Aorta (tissue), 5 donors: ENCODE measurements at regions not wholly inside any gene's neighbourhood (a gene's known extent, or its start where the extent isn't known, plus 50 kb on each side); places are given as distances from the start of the nearest gene placed in this dataset.
A peak's percentile ranks its signal among the peaks of the same experiment; 100 is the strongest.
"Not testable (repeated sequence)": the region's sequence is repeated elsewhere in the genome, so short reads cannot be mapped to it uniquely, and the experiment has no call there.

Experiments
- ATAC-seq: fragments of 200-7000 bp; cut with Tn5 transposase; one replicate; pipeline ENCODE4 v1.9.1; 2022; ENCODE audit warnings: moderate library complexity; ENCODE audit not compliant: low FRiP score
- DNase-seq, 2 donors: peaks; one replicate each; pipeline ENCODE4 v3.0.0-alpha.2; 2020
- H3K27ac ChIP-seq, 2 donors: one replicate each; pipeline ENCODE4 v1.5.1; 2013; ENCODE audit warnings: low read length in 2 of 2, mild to moderate bottlenecking in 2 of 2, moderate library complexity in 2 of 2, control low read depth in 1 of 2, inconsistent platforms in 1 of 2, low read depth in 1 of 2
- H3K27me3 ChIP-seq, 2 donors: one replicate each; pipeline ENCODE4 v1.6.1; 2013; ENCODE audit warnings: control low read depth in 1 of 2, low read length in 1 of 2, mild to moderate bottlenecking in 1 of 2, moderate library complexity in 1 of 2; ENCODE audit not compliant: insufficient read depth in 2 of 2, control insufficient read depth in 1 of 2
- H3K36me3 ChIP-seq, 2 donors: one replicate each; pipeline ENCODE4 v1.6.1; 2013; ENCODE audit warnings: control low read depth in 1 of 2, low read length in 1 of 2, mild to moderate bottlenecking in 1 of 2; ENCODE audit not compliant: insufficient read depth in 2 of 2, control insufficient read depth in 1 of 2
- H3K4me1 ChIP-seq, 2 donors: one replicate each; pipeline ENCODE4 v1.6.1; 2013; ENCODE audit warnings: low read length in 2 of 2, control low read depth in 1 of 2, mild to moderate bottlenecking in 1 of 2, moderate library complexity in 1 of 2; ENCODE audit not compliant: insufficient read depth in 2 of 2, control insufficient read depth in 1 of 2
- H3K4me3 ChIP-seq, 2 donors: one replicate each; pipeline ENCODE4 v1.5.1; 2013; ENCODE audit warnings: low read length in 2 of 2, control low read depth in 1 of 2, mild to moderate bottlenecking in 1 of 2
- H3K9me3 ChIP-seq: one replicate; pipeline ENCODE4 v1.6.1; 2013; ENCODE audit warnings: mild to moderate bottlenecking, low read length; ENCODE audit not compliant: control insufficient read depth
- WGBS, 2 donors: extraction: QIAGEN DNeasy Blood & Tissue Kit; methylation state at CpG; one replicate each; pipeline ENCODE4 v1.1.7; 2013; 5-methylcytosine and 5-hydroxymethylcytosine counted together
- intact Hi-C, 2 donors: fragments of 100-400 bp; cut with DNase I; formaldehyde crosslinking; loops; one replicate each; pipeline versions ENCODE4 v1.14.2 to v1.15.0; 2022
- donor health status: healthy with polysubstance abuse.
- donor health status: Bipolar disorder and iron deficiency.
- donor health status: DM: no; HTN: no; CAD: no.
- donor health status: DM: no; HTN: no; CAD: no.
- donor health status: DM: yes; HTN: yes; CAD: no.

DNA sequence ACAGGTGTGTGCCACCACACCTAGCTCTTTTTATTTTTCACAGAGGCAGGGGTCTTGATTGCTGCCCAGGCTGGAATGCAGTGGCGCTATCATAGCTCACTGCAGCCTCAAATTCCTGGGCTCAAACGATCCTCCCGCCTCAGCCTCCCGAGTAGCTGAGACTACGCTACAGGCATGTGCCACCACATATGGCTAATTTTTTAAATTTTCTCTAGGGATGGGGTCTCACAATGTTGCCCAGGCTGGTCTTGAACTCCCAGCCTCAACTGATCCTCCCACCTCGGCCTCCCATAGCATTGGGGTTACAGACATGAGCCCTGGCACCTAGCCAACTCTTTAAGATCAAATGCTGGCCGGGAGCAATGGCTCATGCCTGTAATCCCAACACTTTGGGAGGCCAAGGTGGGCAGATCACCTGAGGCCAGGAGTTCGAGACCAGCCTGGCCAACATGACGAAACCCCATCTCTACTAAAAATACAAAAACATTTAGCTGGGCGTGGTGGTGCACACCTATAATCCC, 50.6 kb upstream of the MYL10 start:
- DNase-seq, H3K36me3 ChIP-seq, H3K27ac ChIP-seq, H3K4me1 ChIP-seq, ATAC-seq, H3K27me3 ChIP-seq, H3K9me3 ChIP-seq, H3K4me3 ChIP-seq: not testable (repeated sequence)
- intact Hi-C loops = loop anchor here (2.0 to 10.0 kb wide), 5 partner anchors 62 to 555 kb away; partner anchors contain the start of gene CUX1 (in 1 of the 2)
- 94 to 96% methylated on average over 10 of the region's 10 CpGs for WGBS, 2 donors

DNA sequence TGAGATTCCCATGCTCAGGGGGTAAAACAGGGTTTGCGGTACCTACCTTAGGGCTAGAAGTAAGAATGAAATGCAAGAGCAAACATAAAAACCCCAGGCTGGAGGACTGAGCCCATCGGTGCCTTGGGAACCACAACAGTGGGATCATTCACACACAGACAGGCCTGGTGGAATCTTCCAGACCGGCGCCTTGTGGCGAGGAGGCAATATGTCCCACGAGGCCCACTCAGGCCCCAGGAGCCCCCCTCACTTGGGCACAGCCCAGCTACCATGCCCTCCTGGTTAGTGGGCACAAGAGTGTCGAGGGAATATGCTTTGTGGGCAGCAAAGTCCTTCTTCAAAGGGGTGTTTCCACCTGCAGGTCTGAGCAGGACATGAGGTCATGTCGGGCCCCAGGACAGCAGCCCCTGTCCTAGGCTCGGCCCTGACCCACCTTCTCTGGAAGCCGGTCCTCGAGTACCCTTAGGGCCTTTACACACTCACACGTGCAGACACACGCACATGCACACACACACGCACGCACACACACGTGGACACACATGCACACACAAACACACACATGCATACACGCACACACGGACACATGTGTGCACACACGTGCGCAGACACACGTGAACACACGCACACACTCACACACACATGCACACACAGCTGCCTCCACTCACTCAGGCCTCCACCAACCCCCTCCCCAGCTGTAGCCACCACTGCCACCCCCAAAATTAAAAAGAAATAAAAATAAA, 51.5 kb upstream of the MYL10 start:
- Histone ChIP-seq H3K4me3 (no peak overlapping the region), H3K36me3 (no peaks in the 10 kb centered on the region), H3K27me3 (no peaks in the 10 kb centered on the region), H3K27ac (no peak overlapping the region), H3K4me1 (no peaks in the 10 kb centered on the region), H3K9me3 (no peaks in the 10 kb centered on the region)
- WGBS, 2 donors = 58 to 59% methylated on average over 22 of the region's 22 CpGs
- intact Hi-C loops = loop anchor here (2.0 to 10.0 kb wide), 5 partner anchors 63 to 554 kb away; partner anchors contain the start of gene CUX1 (in 1 of the 2)
- ATAC-seq (peak; percentile 30), DNase-seq (no peak)

DNA sequence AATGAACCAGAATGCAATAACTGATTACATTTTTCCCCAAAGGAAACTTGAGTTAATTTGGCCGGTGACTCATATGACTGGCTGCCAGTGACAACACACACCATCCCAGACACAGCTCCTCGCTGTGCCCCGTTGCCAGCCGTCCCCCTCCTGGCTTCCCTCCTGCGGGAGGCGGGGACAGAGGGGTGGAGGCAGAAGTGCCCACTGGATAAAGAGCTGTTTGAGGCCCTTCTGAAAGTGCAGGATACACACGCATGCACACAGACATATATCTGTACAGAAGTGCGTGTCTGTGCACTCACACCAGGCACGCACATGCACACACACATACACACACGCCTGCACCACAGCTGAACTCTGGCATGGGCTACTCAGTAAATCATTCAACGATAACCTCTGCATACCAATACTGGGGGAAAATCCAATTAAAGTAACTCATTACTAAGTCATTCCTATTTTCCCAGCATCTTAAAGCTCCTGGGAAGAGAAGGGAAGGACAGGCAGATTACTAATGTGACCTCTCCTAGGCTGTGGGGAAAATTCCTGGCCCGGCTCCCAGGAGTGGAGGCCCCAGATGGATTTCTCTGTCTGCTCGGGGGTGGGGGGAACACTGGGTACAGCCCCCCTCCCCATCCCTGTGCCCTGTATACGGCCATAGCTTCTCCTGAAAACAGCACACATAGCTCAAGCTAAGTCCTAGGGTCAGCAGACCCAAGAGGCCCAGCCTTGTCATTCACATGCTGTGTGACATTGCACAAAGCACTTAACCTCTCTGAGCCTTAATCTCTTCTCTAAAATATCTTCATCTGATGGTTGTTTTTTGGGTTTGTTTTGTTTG, 52.3 kb upstream of the MYL10 start:
- no peak overlapping the region for H3K4me3 ChIP-seq
- ATAC-seq = peak; percentile 93
- H3K27me3 ChIP-seq = no peaks in the 10 kb centered on the region
- H3K9me3 ChIP-seq = no peaks in the 10 kb centered on the region
- H3K36me3 ChIP-seq = no peaks in the 10 kb centered on the region
- no peaks in the 10 kb centered on the region for H3K4me1 ChIP-seq
- no peak overlapping the region for H3K27ac ChIP-seq
- WGBS, 2 donors = 3 to 9% methylated on average over 14 of the region's 14 CpGs
- DNase-seq = peak; percentile 90 to 94
- intact Hi-C loops = loop anchor here (2.0 to 10.0 kb wide), 5 partner anchors 64 to 553 kb away; partner anchors contain the start of gene CUX1 (in 1 of the 2)

DNA sequence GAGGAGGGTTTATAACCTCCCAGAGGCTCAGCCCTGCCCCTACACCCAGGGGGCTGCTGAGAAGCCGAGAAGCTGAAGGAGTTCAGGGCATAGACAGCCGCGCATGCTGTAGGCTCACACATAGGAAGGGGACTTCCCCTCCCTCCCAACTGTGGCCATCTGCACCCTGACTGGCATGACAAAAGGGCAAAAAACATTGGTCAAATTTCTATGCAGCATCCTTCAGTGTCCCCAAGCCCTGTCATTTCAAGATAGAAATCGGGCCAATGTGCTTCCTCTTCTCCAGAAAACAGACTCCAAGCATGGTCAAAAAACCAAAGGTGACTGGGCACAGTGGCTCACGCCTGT, 55.9 kb upstream of the MYL10 start:
- Histone ChIP-seq H3K9me3 (no peaks in the 10 kb centered on the region), H3K4me3 (no peak overlapping the region), H3K36me3 (no peaks in the 10 kb centered on the region), H3K27me3 (no peaks in the 10 kb centered on the region), H3K4me1 (no peaks in the 10 kb centered on the region), H3K27ac (no peak overlapping the region)
- DNase-seq = no peak
- intact Hi-C loops = loop anchor here (5.0 to 10.0 kb wide), 5 partner anchors 68 to 587 kb away; partner anchors contain the start of gene CUX1 (in 1 of the 2)
- no peak for ATAC-seq
- 85 to 92% methylated on average over 5 of the region's 5 CpGs for WGBS, 2 donors

DNA sequence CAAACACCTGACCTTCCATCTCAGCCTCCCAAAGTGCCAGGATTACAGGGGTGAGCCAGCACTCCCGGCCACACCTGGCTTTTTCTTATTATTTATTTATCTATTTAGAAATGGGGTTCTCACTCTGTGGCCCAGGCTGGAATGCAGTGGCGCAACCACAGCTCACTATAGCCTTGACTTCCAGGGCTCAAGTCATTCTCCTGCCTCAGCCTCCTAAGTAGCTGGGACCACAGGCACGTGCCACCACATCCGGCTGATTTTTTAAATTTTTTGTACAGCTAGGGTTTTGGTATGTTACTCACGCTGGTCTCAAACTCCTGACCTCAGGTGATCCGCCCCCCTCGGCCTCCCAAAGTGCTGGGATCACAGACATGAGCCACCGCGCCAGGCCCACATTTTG, 56.9 kb upstream of the MYL10 start:
- Histone ChIP-seq H3K27ac (no peak overlapping the region), H3K4me3 (no peak overlapping the region), H3K9me3 (no peaks in the 10 kb centered on the region), H3K27me3 (no peaks in the 10 kb centered on the region), H3K4me1 (no peaks in the 10 kb centered on the region), H3K36me3 (no peaks in the 10 kb centered on the region)
- intact Hi-C loops = loop anchor here (5.0 to 10.0 kb wide), 4 partner anchors 129 to 586 kb away; partner anchors contain the start of gene CUX1 (in 1 of the 2)
- no peak for DNase-seq
- 83 to 85% methylated on average over 9 of the region's 9 CpGs for WGBS, 2 donors
- ATAC-seq = no peak

DNA sequence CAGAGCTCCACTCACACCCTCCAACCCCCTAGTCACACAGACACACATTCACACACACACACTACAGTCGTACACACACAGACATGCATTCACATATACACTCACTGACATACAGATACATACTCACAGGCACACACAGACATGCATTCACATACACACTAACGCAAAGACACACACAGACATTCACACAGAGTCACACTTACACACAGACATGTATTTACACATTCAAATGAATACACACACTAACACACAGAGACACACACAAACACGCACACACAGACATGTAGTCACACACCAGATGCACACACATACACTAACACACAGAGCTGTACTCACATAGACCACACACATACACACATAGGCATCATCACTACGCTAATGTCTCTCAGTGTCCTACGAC, 58.0 kb upstream of the MYL10 start:
- H3K36me3 ChIP-seq = no peaks in the 10 kb centered on the region
- H3K27ac ChIP-seq = no peak overlapping the region
- H3K4me3 ChIP-seq = no peak overlapping the region
- 68 to 72% methylated on average over 5 of the region's 5 CpGs for WGBS, 2 donors
- no peaks in the 10 kb centered on the region for H3K9me3 ChIP-seq
- intact Hi-C loops = loop anchor here (5.0 to 10.0 kb wide), 4 partner anchors 128 to 585 kb away; partner anchors contain the start of gene CUX1 (in 1 of the 2)
- H3K27me3 ChIP-seq = no peaks in the 10 kb centered on the region
- no peak for ATAC-seq
- no peak for DNase-seq
- no peaks in the 10 kb centered on the region for H3K4me1 ChIP-seq

DNA sequence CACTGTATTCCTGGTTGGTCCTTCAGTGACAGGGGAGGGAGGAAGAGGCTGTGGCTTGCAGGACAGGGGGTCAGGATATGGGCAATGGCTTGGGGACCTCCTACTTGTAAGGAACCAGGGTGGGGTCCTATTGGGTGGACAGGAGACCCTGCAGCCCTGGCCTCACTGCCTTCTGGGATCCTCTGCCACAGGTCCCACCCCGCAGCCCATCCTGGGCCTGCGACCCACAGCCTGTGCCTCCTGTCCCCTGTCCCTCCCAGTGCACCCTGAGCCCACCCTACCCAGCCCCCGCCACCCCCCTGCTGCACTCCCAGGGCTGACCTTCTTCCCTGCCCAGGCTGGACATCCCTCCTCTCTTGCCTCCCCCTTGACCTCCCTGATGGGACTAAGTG, 58.7 kb upstream of the MYL10 start:
- H3K9me3 ChIP-seq = no peaks in the 10 kb centered on the region
- no peaks in the 10 kb centered on the region for H3K36me3 ChIP-seq
- no peak for DNase-seq
- no peaks in the 10 kb centered on the region for H3K27me3 ChIP-seq
- H3K4me3 ChIP-seq = no peak overlapping the region
- no peak overlapping the region for H3K27ac ChIP-seq
- intact Hi-C loops = loop anchor here (1.0 to 10.0 kb wide), 6 partner anchors 127 to 585 kb away; partner anchors contain the start of gene CUX1 (in 1 of the 2)
- peak; percentile 9 for ATAC-seq
- WGBS, 2 donors = 65 to 86% methylated on average over 3 of the region's 3 CpGs
- H3K4me1 ChIP-seq = no peaks in the 10 kb centered on the region

DNA sequence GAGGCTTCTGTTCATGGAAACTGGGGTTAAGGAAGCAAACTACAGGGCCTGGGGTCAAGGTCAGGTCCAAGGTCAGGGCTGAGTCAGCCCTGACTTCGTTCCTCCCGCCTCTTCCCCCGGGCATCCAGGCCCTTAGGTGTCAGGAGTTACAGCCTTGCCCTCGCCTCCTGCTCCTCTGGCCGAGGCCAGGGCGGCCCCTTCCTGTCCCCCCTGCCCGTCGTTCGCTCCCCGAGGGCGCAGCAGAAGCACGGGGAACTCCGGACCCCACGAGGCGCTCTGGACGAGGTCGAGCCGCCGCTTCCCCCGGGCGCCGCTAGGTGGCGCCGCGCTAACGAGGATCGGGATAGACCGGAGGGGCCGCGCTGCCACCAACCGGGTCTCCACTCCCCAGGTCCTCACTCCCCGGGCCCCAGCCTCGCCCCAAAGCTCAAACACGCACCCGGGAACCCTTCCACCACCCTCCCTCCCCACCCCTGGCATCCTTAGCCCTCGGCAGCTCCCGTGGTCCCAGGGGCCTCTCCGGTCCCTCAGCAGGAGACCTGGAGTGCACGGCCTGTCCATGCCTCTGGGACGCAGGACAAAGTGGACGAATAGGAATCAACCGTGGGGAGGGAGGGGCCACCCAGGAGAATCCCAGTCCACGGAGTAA, 59.2 kb upstream of the MYL10 start:
- DNase-seq = peak; percentile 85 to 96
- peak; percentile 91 for ATAC-seq
- no peaks in the 10 kb centered on the region for H3K36me3 ChIP-seq
- H3K27ac ChIP-seq = no peak overlapping the region
- no peaks in the 10 kb centered on the region for H3K4me1 ChIP-seq
- H3K4me3 ChIP-seq = no peak overlapping the region
- H3K27me3 ChIP-seq = no peaks in the 10 kb centered on the region
- WGBS, 2 donors = 3 to 4% methylated on average over 40 to 43 of the region's 43 CpGs
- intact Hi-C loops = loop anchor here (1.0 to 10.0 kb wide), 6 partner anchors 126 to 584 kb away; partner anchors contain the start of gene CUX1 (in 1 of the 2)
- H3K9me3 ChIP-seq = no peaks in the 10 kb centered on the region
